Midbrain (tissue), 1 donor: ENCODE measurements at regions not wholly inside any gene's neighbourhood (a gene's known extent, or its start where the extent isn't known, plus 50 kb on each side); places are given as distances from the start of the nearest gene placed in this dataset.
"Not testable (repeated sequence)": the region's sequence is repeated elsewhere in the genome, so short reads cannot be mapped to it uniquely, and the experiment has no call there.

Experiments
- DNase-seq: peaks from one replicate; lab custom pipeline; 2025; lab: John Stamatoyannopoulos, UW

GRCh38 chr3:153551536-153552285 is 389.7 kb downstream of the RAP2B start:
- DNase-seq = no peak

GRCh38 chr3:153552887-153553604 is 391.0 kb downstream of the RAP2B start:
- DNase-seq = no peak

- DNase-seq = no peak
Measured at GRCh38 chr3:153553605-153553945, 391.5 kb downstream of the RAP2B start.

- DNase-seq = no peak
Measured at GRCh38 chr3:153555919-153556318, 393.9 kb downstream of the RAP2B start.

- DNase-seq = not testable (repeated sequence)
Measured at GRCh38 chr3:153559366-153559765, 397.3 kb downstream of the RAP2B start.

GRCh38 chr3:153567011-153567410 is 405.0 kb downstream of the RAP2B start:
- DNase-seq = no peak

GRCh38 chr3:153567556-153567955 is 405.5 kb downstream of the RAP2B start:
- DNase-seq = no peak

GRCh38 chr3:153570481-153570880 is 408.5 kb downstream of the RAP2B start:
- DNase-seq = not testable (repeated sequence)

- DNase-seq = no peak
Measured at GRCh38 chr3:153572165-153572564, 410.1 kb downstream of the RAP2B start.

GRCh38 chr3:153572654-153573053 is 410.6 kb downstream of the RAP2B start:
- no peak for DNase-seq

- DNase-seq = no peak
Measured at GRCh38 chr3:153573481-153573880, 411.5 kb downstream of the RAP2B start.

GRCh38 chr3:153574445-153574844 is 412.4 kb downstream of the RAP2B start:
- no peak for DNase-seq

- DNase-seq = no peak
Measured at GRCh38 chr3:153577059-153577736, 415.2 kb downstream of the RAP2B start.

- no peak for DNase-seq
Measured at GRCh38 chr3:153578046-153578445, 416.0 kb downstream of the RAP2B start.

GRCh38 chr3:153590051-153590450 is 428.0 kb downstream of the RAP2B start:
- DNase-seq = no peak

- no peak for DNase-seq
Measured at GRCh38 chr3:153591561-153592245, 429.7 kb downstream of the RAP2B start.

- DNase-seq = no peak
Measured at GRCh38 chr3:153595186-153595815, 433.3 kb downstream of the RAP2B start.

- DNase-seq = no peak
Measured at GRCh38 chr3:153596401-153596800, 434.4 kb downstream of the RAP2B start.

- no peak for DNase-seq
Measured at GRCh38 chr3:153599685-153600084, 437.7 kb downstream of the RAP2B start.

GRCh38 chr3:153600896-153601295 is 438.9 kb downstream of the RAP2B start:
- DNase-seq = no peak

- no peak for DNase-seq
Measured at GRCh38 chr3:153601374-153601853, 439.4 kb downstream of the RAP2B start.

- no peak for DNase-seq
Measured at GRCh38 chr3:153602801-153603200, 440.8 kb downstream of the RAP2B start.
